Putamen (tissue), 1 donor: ENCODE measurements at regions not wholly inside any gene's neighbourhood (a gene's known extent, or its start where the extent isn't known, plus 50 kb on each side); places are given as distances from the start of the nearest gene placed in this dataset.

Source experiments
- DNase-seq: peaks from one replicate; pipeline ENCODE4 v3.0.0-alpha.2; 2016; ENCODE audit warnings: low spot score

DNA sequence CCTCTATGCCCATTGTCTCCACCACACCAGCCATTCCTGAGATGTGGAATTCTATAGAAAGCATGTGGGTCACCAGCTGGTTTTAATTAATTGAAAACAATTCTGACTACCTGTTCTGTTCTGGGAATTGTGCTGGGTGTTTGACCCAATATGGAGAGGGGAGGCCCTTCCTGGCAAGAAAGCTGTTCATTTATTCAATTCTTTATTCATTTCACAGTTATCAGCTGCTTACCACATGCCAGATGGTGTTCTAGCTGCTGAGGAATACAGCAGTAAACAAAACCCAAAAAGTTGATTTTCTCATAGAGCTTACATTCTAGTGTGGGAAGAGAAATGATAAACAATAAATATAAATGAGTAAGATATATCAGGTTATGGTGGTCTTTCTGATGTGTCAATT is 296.1 kb upstream of the RASGRP1 start:
- no peak for DNase-seq

DNA sequence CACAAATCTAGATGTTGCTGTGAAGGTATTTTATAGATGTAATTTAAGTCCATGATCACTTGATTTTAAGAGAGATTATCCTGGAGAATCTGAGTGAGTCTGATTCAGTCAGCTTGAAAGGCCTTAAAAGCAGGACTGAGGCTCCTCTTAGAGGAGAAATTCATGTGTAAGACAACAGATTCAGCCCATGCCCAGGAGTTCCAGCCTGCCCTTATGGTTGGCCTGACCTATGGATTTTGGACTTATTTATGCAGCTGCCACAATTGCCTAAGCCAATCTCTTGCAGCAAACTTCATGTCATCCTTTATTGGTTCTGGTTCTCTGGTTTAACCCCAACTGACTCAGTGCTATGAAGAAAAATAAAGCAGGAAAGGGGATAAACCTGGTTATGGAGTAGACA is 296.5 kb upstream of the RASGRP1 start:
- DNase-seq = no peak

DNA sequence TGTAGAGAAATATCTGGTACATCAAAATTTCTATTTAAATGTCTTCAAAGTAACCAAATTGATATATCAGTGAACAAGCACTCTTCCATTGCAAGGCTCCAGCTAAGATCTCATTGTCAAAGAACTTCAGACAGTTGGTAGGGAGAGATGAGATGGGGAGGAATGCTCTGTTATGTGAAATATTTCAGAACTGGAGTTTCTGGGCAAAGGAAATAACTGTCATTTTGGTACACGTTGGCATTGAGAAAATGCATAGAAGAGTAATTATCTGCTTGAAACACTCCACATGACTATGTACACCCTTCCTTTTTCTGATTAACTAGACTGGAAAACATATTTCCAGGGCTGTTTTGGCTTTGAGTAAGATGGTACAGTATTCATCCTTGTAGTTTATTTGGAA is 297.5 kb upstream of the RASGRP1 start:
- DNase-seq = no peak

- no peak for DNase-seq
These were observed 298.8 kb upstream of the RASGRP1 start for GRCh38 chr15:38863381-38863780.

DNA sequence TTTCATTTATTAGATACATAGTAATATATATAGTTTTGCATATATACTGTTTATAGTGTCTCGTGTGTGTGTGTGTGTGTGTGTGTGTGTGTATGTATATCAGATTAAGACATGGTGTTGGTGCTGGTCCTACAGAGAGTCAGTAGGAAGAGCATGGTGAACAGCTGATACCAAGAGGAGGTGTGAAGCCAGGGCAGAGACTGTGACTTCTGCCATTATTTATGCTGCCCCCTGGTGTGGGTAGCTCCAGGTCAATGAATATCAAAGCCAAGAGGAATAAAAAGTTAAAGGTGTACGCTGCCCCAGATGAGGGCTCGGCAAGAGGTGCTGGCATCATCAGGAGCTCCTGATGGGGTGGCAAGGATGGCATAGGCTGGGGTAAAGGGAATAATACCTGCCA is 299.5 kb upstream of the RASGRP1 start:
- DNase-seq = no peak

DNA sequence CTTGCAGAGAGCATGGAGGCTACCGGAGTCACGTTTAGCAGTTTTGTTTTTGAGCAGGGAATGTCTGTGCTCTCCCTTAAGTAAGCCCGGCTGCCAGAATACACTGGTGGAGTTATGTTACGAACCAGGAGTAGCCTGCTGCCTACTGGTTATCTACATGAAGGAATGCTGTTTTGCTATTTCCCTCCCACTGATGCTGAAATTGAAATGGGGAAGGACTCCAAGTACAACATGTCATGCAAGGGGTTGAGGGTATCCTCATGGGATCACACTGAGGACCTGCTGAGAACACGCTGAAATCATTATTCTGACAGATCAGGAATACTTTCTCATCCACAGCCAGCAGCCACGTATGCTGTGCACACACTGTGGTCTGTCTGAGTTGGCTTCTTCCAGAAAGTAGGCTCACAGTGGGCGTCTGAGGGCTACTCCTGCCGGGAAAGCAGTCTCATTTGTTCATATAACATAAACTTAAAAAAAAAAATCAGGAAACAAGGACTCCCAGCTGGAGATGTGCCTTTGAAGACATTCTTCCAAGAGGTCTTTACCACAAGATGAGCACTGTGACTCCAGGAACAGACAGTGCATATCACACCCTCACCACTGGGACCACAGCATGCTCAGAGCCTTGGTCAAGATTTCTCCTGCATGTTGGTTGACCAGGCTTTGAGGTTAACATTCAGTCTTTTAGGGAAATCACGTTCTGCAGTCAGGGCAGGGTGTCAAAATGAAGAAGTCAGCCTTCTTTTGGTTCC is 300.4 kb upstream of the RASGRP1 start:
- no peak for DNase-seq

GRCh38 chr15:38867556-38867955 is 302.9 kb upstream of the RASGRP1 start:
- no peak for DNase-seq

DNA sequence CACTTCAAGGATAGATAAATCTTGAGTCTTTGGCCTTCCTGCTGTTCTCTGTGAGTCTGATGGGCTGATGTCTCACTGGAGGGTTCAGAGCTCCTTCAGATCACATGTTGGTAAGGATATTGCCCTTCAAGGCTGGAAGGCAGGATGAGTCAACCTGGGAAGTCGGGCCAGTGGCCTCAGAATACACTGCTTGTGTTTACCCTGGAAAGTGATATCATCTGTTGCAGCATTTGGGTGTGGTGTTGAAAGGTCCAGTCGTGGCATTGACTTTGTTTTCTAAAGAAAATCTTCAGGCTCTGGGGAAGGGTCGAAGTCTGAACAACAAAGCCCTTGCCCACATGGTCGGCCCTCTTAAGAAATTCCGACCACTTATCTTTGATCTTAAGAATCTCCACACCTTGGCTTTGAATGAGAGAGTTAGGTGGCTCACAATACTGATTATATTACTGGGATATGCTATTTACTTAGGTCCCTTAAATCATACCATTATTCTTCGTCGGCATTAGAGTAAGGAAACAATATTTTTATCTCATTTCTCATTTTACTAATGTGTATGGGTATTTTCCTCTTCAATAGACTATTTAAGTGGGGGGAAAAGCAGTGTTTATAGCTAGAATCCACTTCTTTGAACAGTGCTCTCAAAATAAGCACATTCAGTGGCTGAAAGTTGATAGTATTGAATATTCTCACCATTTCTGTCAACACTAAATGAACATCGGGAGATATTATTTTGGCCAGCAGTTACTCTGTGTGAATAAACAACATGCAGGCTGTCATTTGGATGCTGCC is 303.9 kb upstream of the RASGRP1 start:
- DNase-seq = no peak

- DNase-seq = no peak
These were observed 307.0 kb upstream of the RASGRP1 start for GRCh38 chr15:38871638-38872037.

DNA sequence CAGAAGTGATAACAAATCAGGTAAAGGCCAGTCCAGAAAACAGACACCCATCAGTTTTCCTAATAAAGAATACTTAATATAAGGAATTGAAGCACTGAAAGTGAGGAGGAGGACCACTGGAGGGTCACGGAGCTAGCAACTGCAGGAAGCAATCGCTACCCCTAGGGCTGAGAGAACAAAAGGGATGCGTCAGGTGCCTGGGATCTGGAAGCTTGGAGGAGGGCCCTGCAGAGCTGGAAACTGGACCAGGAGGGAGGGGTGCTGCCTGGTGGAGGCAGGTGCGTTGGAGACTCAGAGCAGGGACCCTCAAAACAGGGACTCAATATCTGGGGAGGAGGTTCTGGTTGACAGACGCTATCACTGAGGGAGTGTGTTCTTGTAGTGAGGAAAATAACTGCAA is 308.1 kb upstream of the RASGRP1 start:
- no peak for DNase-seq

- DNase-seq = no peak
These were observed 308.5 kb upstream of the RASGRP1 start for GRCh38 chr15:38873158-38873557.

DNA sequence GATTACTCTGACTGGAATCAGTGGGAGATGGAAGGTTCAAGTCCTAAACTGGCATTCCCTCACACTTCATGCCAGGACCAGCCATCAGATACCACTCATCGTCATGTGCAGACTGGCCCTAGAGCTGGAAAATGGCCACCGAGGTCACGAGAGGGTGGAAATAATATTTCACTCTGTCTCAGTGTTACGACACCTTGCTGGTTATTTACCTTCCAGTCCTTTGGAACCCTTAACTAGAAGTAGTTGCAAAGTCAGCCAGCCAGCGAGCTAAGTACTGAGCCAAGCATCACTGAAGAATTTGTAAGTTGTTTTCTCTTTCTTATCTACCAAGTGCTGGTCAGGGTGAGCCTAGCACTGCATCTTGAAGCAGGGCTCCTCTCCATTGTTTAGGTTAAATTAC is 309.9 kb upstream of the RASGRP1 start:
- DNase-seq = no peak

GRCh38 chr15:38876211-38876610 is 311.6 kb upstream of the RASGRP1 start:
- no peak for DNase-seq

- no peak for DNase-seq
These were observed 312.0 kb upstream of the RASGRP1 start for GRCh38 chr15:38876621-38877020.

DNA sequence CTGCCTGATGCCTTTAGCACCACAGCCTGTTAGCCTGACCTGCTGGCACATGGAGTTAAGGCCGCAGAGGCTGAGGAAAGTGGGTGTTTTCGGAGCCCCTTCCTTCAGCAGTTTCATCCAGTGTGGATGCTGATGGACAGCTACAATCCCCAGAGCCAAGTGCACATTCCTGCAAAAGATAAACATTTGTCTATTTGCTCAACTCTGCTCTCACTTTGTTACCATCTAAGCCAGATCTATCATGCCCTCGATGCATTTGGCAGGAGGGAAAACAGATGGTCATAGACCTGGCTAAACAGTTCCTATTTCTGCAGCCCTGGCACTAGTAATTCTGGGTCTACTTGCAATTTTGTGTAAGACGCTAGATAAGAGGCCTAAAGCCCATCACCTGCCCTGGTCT is 312.9 kb upstream of the RASGRP1 start:
- no peak for DNase-seq

DNA sequence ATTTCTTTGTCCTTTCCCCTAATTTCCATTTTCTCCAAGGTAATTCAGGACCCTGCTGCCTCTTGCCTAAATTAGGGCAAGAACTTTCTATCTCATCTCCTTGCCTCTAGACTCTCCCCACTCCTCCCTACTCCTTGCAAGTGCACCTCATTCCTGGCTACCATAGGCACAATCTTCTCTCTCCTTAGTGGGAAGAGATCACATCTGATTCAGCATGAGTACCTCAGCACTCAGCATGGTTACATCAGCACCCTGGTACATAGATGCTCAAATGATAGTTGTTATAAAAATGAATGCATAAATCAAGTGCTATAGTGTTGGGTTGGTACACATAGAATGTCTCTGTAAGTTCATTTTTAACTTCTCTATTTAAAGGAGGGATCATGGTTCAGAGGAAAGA is 313.4 kb upstream of the RASGRP1 start:
- DNase-seq = no peak

DNA sequence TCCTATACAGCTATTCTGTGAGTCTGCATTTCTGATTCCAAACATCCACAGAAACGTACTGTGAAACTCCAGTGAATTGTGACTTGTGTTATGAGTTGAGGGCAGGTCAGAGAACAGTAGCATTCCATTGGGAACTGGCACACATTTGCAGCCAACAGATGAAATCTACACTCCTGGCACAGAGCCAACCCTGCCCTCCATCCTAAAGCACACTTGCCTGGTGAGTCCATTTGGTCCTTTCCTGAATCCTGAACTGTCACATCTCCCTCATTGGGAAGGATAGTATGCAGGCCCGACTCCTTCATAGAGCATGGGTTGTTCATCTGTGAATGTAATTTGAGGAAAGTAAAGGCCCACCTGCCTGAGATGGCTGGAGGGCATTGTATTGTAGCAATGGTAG is 314.3 kb upstream of the RASGRP1 start:
- no peak for DNase-seq

DNA sequence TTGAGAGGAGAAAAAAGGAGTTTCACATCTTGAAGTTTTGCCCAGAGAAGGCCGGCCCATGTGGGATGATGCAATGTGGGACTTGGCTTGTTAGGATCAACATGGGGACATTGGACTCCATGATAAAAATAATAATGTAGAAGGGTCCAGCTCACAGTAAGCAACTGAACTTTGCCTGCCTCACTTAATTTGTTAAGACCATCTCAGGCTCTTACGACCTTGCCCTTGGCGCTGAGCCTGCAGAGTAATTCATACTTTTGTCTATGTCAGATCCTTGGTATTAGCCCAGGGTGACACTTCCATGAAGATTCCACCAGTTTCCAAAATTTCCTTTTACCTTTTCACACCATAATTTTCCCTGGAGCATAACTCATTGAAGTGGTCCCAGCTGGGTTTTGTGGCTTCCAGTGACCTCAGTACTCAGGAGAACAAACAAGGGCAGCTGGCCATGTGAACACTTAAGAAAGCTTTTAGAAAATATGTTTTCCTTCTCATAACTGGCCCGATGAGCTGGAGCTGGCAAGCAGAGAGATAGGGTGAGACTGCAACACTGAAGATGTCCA is 315.4 kb upstream of the RASGRP1 start:
- no peak for DNase-seq

DNA sequence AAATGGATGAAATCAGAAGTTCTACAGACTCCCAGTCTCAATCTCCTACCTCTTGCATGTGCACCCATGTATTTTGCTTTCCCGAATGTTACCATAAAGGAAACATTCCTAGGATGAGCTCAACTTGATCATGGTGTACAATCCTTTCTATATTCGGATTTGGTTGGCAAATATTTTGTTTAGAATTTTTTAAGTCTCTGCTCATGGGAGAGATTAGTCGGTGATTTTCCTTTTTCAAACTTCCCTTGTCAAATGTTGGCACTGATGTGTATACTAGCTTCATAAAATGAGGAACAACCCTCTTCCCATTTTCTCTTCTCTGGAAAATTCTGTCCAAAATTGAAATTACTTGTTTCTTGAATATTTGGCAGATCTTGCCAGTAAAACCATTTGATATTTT is 317.6 kb upstream of the RASGRP1 start:
- no peak for DNase-seq

- DNase-seq = no peak
These were observed 319.4 kb upstream of the RASGRP1 start for GRCh38 chr15:38883987-38884386.

DNA sequence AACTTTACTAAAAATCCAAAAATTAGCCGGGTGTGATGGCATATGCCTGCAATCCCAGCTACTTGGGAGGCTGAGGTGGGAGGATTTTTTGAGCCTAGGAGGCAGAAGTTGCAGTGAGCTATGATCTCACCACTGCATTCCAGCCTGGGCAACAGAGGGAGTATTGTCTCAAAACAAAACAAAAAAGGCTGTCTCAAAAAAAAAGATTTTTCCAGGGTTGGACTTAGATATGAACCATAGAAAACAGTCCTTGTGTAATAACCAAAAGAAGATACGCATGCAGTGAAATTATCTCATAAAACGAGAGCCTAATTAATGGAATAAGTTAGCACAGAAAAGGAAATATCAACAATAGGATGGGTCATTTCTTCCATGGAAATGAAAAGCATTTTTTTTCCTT is 320.4 kb upstream of the RASGRP1 start:
- no peak for DNase-seq

DNA sequence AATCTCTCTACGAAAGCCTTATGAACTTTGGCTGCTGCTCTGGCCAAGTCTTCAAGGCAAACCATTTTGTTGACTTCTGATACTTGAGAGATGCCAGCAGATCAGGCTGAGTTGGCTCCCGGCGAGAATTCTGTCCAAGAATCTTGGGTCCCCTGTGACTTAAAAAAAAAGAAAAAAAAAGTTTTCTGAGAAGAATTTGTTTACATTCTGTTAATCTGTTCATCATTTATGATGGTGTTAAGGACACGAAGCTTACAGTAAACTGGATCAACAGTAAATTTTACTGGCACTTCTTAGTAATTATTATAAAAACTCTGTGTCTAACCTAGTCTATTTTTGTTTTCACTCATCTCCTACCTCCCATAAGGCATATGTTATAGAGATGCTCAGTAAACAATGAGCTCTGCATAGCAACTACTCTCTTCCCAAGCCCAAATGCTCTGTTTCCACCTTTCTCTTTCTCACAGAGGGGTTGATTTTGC is 320.9 kb upstream of the RASGRP1 start:
- no peak for DNase-seq
